Activated CD8-positive, alpha-beta T cell treated with anti-CD3 and anti-CD28 coated beads for 36 hours (primary cell): ENCODE measurements at regions not wholly inside any gene's neighbourhood (a gene's known extent, or its start where the extent isn't known, plus 50 kb on each side); places are given as distances from the start of the nearest gene placed in this dataset.

Experiments used
- ATAC-seq: fragments of 200-7000 bp; cut with Tn5 transposase; one replicate; pipeline ENCODE4 v1.10.0; 2021; ENCODE audit warnings: mild to moderate bottlenecking, moderate library complexity
- CTCF ChIA-PET: fragments of 350-600 bp; sonication (Branson Sonifier 250); formaldehyde crosslinking; loops from one replicate; lab custom pipeline; 2021; ENCODE audit warnings: antibody characterized with exemption; lab: Charles Lee
- POLR2A ChIA-PET: fragments of 350-600 bp; sonication (Branson Sonifier 250); formaldehyde crosslinking; loops from one replicate; lab custom pipeline; 2021; ENCODE audit warnings: antibody characterized with exemption; lab: Charles Lee
- DNase-seq: peaks from one replicate; pipeline ENCODE4 v3.0.0-alpha.2; 2020
- H3K27ac Mint-ChIP-seq: one replicate; pipeline ENCODE4 v1.8.0; 2021; ENCODE audit warnings: mild to moderate bottlenecking, mixed read lengths
- H3K27me3 Mint-ChIP-seq: one replicate; pipeline ENCODE4 v1.8.0; 2021; ENCODE audit warnings: mixed read lengths
- H3K36me3 Mint-ChIP-seq: one replicate; pipeline ENCODE4 v1.8.0; 2021; ENCODE audit warnings: low read depth, mixed read lengths
- H3K4me1 Mint-ChIP-seq: one replicate; pipeline ENCODE4 v1.8.0; 2021; ENCODE audit warnings: low read depth, mixed read lengths
- H3K4me3 Mint-ChIP-seq: one replicate; pipeline ENCODE4 v1.8.0; 2021; ENCODE audit warnings: mild to moderate bottlenecking, moderate library complexity, mixed read lengths
- H3K9me3 Mint-ChIP-seq: one replicate; pipeline ENCODE4 v1.8.0; 2021; ENCODE audit warnings: mixed read lengths
- CTCF ChIP-seq: fragments of 200-600 bp; IDR thresholded peaks from one replicate; pipeline ENCODE4 v1.8.0; 2022; ENCODE audit warnings: antibody characterized with exemption, mild to moderate bottlenecking
- intact Hi-C: fragments of 100-400 bp; cut with micrococcal nuclease; formaldehyde crosslinking; loops from one replicate; pipeline ENCODE4 v1.10.0; 2022

- no peaks in the 10 kb centered on the region for H3K27me3 Mint-ChIP-seq
- no peaks in the 10 kb centered on the region for H3K36me3 Mint-ChIP-seq
- no peaks in the 10 kb centered on the region for H3K9me3 Mint-ChIP-seq
- CTCF ChIA-PET, result no interaction called here
- POLR2A ChIA-PET, result no interaction called here
- intact Hi-C loops, result no loop called here
- DNase-seq (no peak), ATAC-seq (no peak)
- TF ChIP-seq CTCF, result no peak
- no peak overlapping the region for H3K4me3 Mint-ChIP-seq
- H3K4me1 Mint-ChIP-seq, result no peaks in the 10 kb centered on the region
- no peak overlapping the region for H3K27ac Mint-ChIP-seq
These were observed 69.6 kb upstream of the ATP10B start for GRCh38 chr5:160921423-160922285.

GRCh38 chr5:160919626-160920025, 67.6 kb upstream of the ATP10B start:
- CTCF ChIA-PET, result interaction anchor here (0.7 kb wide), 1 partner anchor 293 kb away, joined by 3 read pairs; no protein-coding TSS in a partner anchor
- Mint-ChIP-seq H3K27ac (no peak overlapping the region), H3K4me1 (no peaks in the 10 kb centered on the region), H3K36me3 (no peaks in the 10 kb centered on the region), H3K9me3 (no peaks in the 10 kb centered on the region), H3K27me3 (peaks cover 3% of the 10 kb centered on the region), H3K4me3 (no peak overlapping the region)
- DNase-seq, result no peak
- POLR2A ChIA-PET, result no interaction called here
- no peak for TF ChIP-seq CTCF
- intact Hi-C loops, result no loop called here
- no peak for ATAC-seq

- DNase-seq, result no peak
- intact Hi-C loops, result no loop called here
- H3K27me3 Mint-ChIP-seq, result peaks cover 3% of the 10 kb centered on the region
- no peak for TF ChIP-seq CTCF
- no peak for ATAC-seq
- H3K4me3 Mint-ChIP-seq, result no peak overlapping the region
- ChIA-PET POLR2A (interaction anchor here (0.6 kb wide), 1 partner anchor 1869 kb away, joined by 3 read pairs; no protein-coding TSS in a partner anchor), CTCF (no interaction called here)
- no peaks in the 10 kb centered on the region for H3K36me3 Mint-ChIP-seq
- no peak overlapping the region for H3K27ac Mint-ChIP-seq
- no peaks in the 10 kb centered on the region for H3K9me3 Mint-ChIP-seq
- H3K4me1 Mint-ChIP-seq, result no peaks in the 10 kb centered on the region
These were observed 66.4 kb upstream of the ATP10B start for GRCh38 chr5:160918386-160918785.

GRCh38 chr5:160906090-160906489, 54.1 kb upstream of the ATP10B start:
- no peaks in the 10 kb centered on the region for H3K4me1 Mint-ChIP-seq
- ATAC-seq (no peak), DNase-seq (no peak)
- POLR2A ChIA-PET, result no interaction called here
- no peaks in the 10 kb centered on the region for H3K9me3 Mint-ChIP-seq
- CTCF ChIA-PET, result interaction anchor here (0.6 kb wide), 1 partner anchor 1785 kb away, joined by 3 read pairs; no protein-coding TSS in a partner anchor
- peaks cover 1% of the 10 kb centered on the region for H3K27me3 Mint-ChIP-seq
- H3K36me3 Mint-ChIP-seq, result no peaks in the 10 kb centered on the region
- intact Hi-C loops, result no loop called here
- no peak for TF ChIP-seq CTCF
- H3K4me3 Mint-ChIP-seq, result no peak overlapping the region
- no peak overlapping the region for H3K27ac Mint-ChIP-seq

GRCh38 chr5:160905285-160905684, 53.3 kb upstream of the ATP10B start:
- Mint-ChIP-seq H3K9me3 (no peaks in the 10 kb centered on the region), H3K27ac (no peak overlapping the region), H3K4me3 (no peak overlapping the region), H3K4me1 (no peaks in the 10 kb centered on the region), H3K27me3 (peaks cover 1% of the 10 kb centered on the region), H3K36me3 (no peaks in the 10 kb centered on the region)
- intact Hi-C loops, result no loop called here
- no peak for TF ChIP-seq CTCF
- no peak for ATAC-seq
- ChIA-PET POLR2A (no interaction called here), CTCF (no interaction called here)
- no peak for DNase-seq
